Gastroesophageal sphincter (tissue), 3 donors: ENCODE measurements at regions not wholly inside any gene's neighbourhood (a gene's known extent, or its start where the extent isn't known, plus 50 kb on each side); places are given as distances from the start of the nearest gene placed in this dataset.

Experiments
- CTCF ChIP-seq, 4 experiments: fragments of 200-600 bp in 2 of 4; fragments of 450-650 bp in 2 of 4; sonication (generic) in 1 of 4; IDR thresholded peaks; one replicate each; pipeline ENCODE4 v1.5.1; 2017 to 2019; ENCODE audit warnings: antibody characterized with exemption in 4 of 4, mild to moderate bottlenecking in 2 of 4, moderate library complexity in 2 of 4
- EP300 ChIP-seq: sonication (generic); formaldehyde crosslinking; IDR thresholded peaks from one replicate; pipeline ENCODE4 v1.6.1; 2017; ENCODE audit warnings: antibody characterized with exemption, mild to moderate bottlenecking
- POLR2AphosphoS5 ChIP-seq: sonication (generic); formaldehyde crosslinking; IDR thresholded peaks from one replicate; pipeline ENCODE4 v1.6.1; 2017; ENCODE audit warnings: antibody characterized with exemption

GRCh38 chr9:28034242-28034641, 461.0 kb upstream of the C9orf72 start:
- TF ChIP-seq POLR2AphosphoS5: no peak
- TF ChIP-seq CTCF (IDR thresholded peaks at IDR 0.05): no peak
- TF ChIP-seq EP300: no peak
